NCI-H446 treated with DMSO at 0.1 percent for 48 hours (cell line): ENCODE measurements at regions not wholly inside any gene's neighbourhood (a gene's known extent, or its start where the extent isn't known, plus 50 kb on each side); places are given as distances from the start of the nearest gene placed in this dataset.
"Not testable (repeated sequence)": the region's sequence is repeated elsewhere in the genome, so short reads cannot be mapped to it uniquely, and the experiment has no call there.

Experiments
- DNase-seq: peaks from one replicate; lab custom pipeline; 2025; lab: John Stamatoyannopoulos, UW

- DNase-seq = peak; percentile 74
These were observed 109.2 kb upstream of the RAB12 start for GRCh38 chr18:8499810-8500675.

GRCh38 chr18:8501044-8501443, 108.2 kb upstream of the RAB12 start:
- peak; percentile 95 for DNase-seq

GRCh38 chr18:8503248-8503647, 106.0 kb upstream of the RAB12 start:
- DNase-seq = peak; percentile 73

GRCh38 chr18:8504424-8504823, 104.8 kb upstream of the RAB12 start:
- DNase-seq = no peak

GRCh38 chr18:8504880-8505435, 104.3 kb upstream of the RAB12 start:
- DNase-seq = no peak

- no peak for DNase-seq
These were observed 102.8 kb upstream of the RAB12 start for GRCh38 chr18:8506251-8507049.

GRCh38 chr18:8507361-8507760, 101.9 kb upstream of the RAB12 start:
- DNase-seq = no peak

DNA sequence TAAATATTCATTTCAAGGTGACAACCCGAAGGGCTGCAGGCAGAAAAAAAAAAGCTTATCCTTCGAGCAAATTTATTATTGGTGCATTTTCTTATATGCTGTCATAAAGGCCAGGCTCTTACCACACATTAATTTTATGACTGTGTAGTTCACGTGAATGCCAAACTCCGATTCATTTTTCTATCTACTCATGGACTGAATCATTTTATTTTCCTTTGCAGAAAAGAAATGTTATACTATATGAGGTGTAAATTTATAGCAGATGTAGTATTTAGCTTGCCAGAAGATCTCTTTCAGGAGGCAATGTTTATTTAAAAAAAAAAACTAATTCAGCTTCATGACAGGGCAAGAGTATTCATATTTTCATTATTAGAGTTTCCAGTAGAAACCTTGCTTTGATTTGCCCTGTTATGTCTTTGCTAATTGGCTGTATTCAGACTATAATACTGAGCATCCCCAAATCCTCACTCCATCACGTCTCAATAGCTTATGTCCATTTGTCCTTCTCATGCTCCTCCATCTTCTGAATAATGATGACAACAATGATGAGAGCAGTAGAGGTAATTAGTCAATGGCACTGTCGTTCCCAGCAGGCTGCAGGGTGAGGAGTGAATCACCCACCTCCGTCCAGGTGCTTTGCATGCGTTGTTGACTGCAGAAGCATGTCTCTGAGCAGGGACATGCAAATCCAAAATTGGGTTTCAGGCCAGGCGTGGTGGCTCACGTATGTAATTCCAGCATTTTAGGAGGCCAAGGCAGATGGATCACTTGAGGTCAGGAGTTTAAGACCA, 101.1 kb upstream of the RAB12 start:
- DNase-seq = no peak

DNA sequence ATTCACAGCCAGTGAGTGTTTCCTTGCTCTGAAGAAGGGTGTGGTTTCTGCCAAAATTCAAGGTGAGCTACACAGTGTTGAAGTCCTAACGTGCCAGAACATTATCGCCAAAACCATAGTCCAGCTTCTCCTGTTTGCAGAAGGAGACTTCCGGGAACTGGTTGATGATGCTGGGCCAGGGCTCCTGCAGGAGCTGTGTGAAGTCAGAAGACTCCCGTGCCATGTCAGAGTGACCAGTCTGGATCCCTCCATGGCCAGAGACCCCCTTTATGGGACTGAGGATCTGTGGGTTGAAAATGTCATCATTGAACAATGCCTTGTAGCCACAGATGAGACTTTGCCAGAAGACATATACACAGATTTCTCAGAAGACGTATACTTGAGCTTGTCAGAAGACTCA, 96.0 kb upstream of the RAB12 start:
- no peak for DNase-seq

GRCh38 chr18:8514409-8514808, 94.8 kb upstream of the RAB12 start:
- DNase-seq = no peak

- no peak for DNase-seq
These were observed 93.9 kb upstream of the RAB12 start for GRCh38 chr18:8515142-8515865.

GRCh38 chr18:8516371-8517250, 92.6 kb upstream of the RAB12 start:
- DNase-seq = no peak

- DNase-seq = no peak
These were observed 92.0 kb upstream of the RAB12 start for GRCh38 chr18:8517276-8517675.

DNA sequence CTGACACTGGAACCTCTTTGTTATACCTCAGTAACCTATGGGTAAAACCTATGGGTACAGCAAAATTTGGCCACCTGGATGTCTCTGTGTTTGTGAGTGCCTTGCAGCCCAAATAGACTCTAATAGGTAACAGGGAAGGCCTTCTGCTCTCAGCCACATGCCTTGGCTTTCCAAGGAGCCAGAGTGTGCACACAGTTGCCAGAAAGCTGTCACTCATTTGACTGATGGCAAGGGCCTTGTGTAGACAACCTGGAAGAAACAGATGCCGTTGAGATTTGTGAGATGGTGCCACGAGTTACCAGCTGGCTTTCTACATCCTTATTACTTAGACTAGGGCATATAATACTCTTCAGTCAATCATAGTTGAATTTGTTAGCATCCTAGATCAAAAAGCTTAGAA, 90.1 kb upstream of the RAB12 start:
- peak; percentile 94 for DNase-seq

- no peak for DNase-seq
These were observed 89.0 kb upstream of the RAB12 start for GRCh38 chr18:8520266-8520665.

DNA sequence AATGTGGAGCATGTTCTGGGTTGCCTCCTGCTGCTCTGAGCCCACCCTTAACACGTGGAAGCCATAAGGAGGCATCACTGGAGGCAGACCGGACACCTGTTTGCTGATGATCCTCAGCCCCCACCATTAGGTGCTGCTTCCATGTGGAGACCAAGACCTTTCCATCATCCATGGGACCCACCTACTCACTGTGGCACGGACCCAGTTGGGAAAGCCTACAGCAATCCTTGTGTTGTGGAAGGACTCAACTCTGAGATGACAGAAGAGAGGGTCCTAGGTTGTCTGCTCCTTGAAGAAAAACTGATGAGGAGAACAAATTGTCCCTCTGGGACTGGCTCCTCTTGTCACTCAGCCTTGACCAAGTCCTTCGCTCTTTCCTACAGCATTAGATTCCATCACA, 86.5 kb upstream of the RAB12 start:
- no peak for DNase-seq

DNA sequence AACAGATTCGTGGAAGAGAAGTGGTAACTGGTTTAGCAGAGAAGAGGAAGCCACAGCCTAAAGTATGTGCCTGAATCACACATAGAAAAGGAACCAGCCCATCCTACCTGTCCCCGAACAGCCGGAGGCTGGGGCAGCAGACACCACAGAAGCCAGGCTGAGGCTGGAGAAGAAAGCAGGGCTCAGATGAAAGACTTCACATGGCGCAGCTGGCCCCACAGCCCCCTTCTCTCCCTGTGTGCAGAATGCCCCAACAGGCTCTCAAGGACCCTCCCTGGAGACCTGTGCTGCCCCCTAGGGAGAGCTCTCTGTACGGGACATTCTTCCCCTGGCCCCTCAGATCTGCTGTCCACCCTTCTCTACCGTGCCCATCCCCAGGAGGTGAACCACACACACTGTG, 83.5 kb upstream of the RAB12 start:
- DNase-seq = no peak

DNA sequence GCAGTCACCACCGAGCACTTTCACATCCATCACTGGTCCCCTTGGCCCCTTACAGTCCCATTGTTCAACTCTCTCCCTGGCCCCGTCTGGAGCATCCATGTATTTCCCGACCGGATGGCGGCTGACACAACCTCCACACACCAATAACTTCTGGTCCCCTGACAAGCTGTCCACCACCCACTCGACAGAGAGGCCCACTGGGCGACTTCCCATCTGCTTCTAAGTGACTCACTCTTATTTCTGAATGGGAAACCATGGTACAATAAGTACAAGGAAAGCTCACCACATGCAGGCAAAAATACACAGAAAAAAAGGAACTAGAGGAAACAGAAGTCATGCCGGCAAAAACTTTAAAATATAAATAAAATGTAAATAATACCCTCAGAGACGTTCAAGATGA, 82.9 kb upstream of the RAB12 start:
- no peak for DNase-seq

DNA sequence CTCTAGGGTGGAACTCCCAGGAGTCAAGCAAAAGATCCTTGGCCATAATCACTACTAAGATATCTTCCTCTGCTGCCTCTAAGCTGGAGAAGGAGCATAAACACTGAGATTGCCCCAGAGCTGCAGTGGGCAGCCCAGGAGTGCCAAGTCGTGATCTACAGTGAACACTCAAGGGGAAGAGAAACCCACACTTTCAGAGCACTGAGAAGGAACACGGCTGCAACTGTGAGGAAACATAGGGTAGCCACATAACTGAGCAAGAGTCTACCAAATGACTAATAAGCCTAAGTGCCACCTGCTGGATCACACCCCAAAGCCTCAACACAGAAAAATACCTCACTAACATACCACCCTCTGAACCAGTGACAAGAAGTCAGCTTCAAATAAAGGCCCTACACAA, 79.6 kb upstream of the RAB12 start:
- no peak for DNase-seq

- not testable (repeated sequence) for DNase-seq
These were observed 78.2 kb upstream of the RAB12 start for GRCh38 chr18:8531084-8531483.
